Effector memory CD8-positive, alpha-beta T cell (primary cell): ENCODE measurements at regions not wholly inside any gene's neighbourhood (a gene's known extent, or its start where the extent isn't known, plus 50 kb on each side); places are given as distances from the start of the nearest gene placed in this dataset.
"Not testable (repeated sequence)": the region's sequence is repeated elsewhere in the genome, so short reads cannot be mapped to it uniquely, and the experiment has no call there.

Experiments
- ATAC-seq: fragments of 150-1000 bp; cut with Tn5 transposase; replicated peaks from 2 replicates; pipeline ENCODE4 v1.10.0; 2021; ENCODE audit warnings: mild to moderate bottlenecking, moderate library complexity
- DNase-seq, 3 experiments: peaks; one replicate each; pipeline ENCODE4 v3.0.0; 2021
- H3K27ac Mint-ChIP-seq, 2 donors: one replicate each; pipeline ENCODE4 v1.8.0; 2022; ENCODE audit warnings: mild to moderate bottlenecking in 2 of 2, mixed read lengths in 2 of 2, moderate library complexity in 2 of 2
- H3K27me3 Mint-ChIP-seq, 2 donors: one replicate each; pipeline ENCODE4 v1.8.0; 2022; ENCODE audit warnings: mixed read lengths in 2 of 2
- H3K36me3 Mint-ChIP-seq: one replicate; pipeline ENCODE4 v1.8.0; 2022; ENCODE audit warnings: mild to moderate bottlenecking, moderate library complexity, mixed read lengths; ENCODE audit not compliant: insufficient read depth
- H3K4me1 Mint-ChIP-seq, 2 donors: one replicate each; pipeline ENCODE4 v1.8.0; 2022; ENCODE audit warnings: low read depth in 2 of 2, mixed read lengths in 2 of 2
- H3K4me3 Mint-ChIP-seq, 2 donors: one replicate each; pipeline ENCODE4 v1.8.0; 2022; ENCODE audit warnings: mild to moderate bottlenecking in 2 of 2, mixed read lengths in 2 of 2, moderate library complexity in 2 of 2
- H3K9me3 Mint-ChIP-seq, 2 donors: one replicate each; pipeline ENCODE4 v1.8.0; 2022; ENCODE audit warnings: mixed read lengths in 2 of 2

DNA sequence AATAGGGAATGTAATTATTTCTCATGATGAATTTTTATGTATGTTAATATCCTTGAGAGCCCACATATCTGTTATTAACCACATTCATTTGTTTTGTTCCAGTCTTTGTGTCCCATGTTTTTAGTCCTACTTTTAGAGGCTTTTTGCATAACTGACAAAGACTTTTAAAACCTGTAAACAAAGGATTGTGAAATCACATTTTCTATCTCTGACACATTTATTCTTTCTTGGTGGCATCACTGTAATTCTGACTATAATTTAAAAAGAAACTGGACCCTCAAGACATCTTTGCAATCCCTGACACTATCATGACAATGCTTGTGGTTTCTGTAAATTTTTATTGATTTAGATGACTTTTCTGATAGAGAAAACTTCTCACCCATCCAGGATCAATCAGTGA is 313.1 kb downstream of the SIPA1L2 start:
- no peak for ATAC-seq
- Mint-ChIP-seq H3K4me3 (no peak overlapping the region), H3K36me3 (no peaks in the 10 kb centered on the region), H3K9me3 (peaks cover 0 to 9% of the 10 kb centered on the region in 2 donors), H3K27ac (no peak overlapping the region), H3K4me1 (no peaks in the 10 kb centered on the region), H3K27me3 (peaks cover 0 to 5% of the 10 kb centered on the region in 2 donors)
- DNase-seq: no peak

DNA sequence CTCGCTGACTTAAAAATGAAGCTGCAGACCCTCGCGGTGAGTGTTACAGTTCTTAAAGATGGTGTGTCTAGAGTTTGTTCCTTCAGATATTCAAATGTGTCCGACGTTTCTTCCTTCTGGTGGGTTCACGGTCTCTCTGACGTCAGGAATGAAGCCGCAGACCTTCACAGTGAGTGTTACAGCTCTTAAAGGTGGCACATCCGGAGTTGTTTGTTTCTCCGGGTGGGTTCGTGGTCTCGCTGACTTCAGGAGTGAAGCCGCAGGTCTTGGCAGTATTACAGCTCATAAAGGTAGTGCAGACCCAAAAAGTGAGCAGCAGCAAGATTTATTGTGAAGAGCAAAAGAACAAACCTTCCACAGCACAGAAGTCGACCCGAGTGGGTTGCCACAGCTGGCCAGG is 316.1 kb downstream of the SIPA1L2 start:
- H3K36me3 Mint-ChIP-seq, H3K9me3 Mint-ChIP-seq, DNase-seq, H3K27me3 Mint-ChIP-seq, ATAC-seq, H3K4me1 Mint-ChIP-seq, H3K27ac Mint-ChIP-seq, H3K4me3 Mint-ChIP-seq: not testable (repeated sequence)

DNA sequence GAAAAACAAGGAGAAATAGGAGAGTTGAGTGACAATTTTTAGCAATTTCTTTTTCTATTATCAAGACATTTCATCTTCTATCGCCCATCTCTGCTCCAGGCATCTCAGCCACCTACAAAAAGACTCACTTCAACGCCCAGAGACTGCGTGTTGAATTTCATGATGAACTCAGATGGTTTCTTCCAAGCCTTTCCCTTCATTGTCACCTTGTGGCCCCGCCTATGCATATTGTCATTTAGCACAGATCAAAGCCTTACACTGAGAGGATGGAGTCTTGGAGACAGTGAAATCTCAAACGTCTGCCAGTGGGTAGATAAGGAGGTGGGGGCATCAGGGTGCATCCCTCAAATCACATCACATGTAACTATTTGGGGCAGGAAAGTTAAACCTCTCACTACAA is 319.4 kb downstream of the SIPA1L2 start:
- no peak for DNase-seq
- H3K9me3 Mint-ChIP-seq: peaks cover 0 to 9% of the 10 kb centered on the region in 2 donors
- no peak overlapping the region for H3K27ac Mint-ChIP-seq
- no peaks in the 10 kb centered on the region for H3K4me1 Mint-ChIP-seq
- H3K4me3 Mint-ChIP-seq: no peak overlapping the region
- H3K36me3 Mint-ChIP-seq: no peaks in the 10 kb centered on the region
- H3K27me3 Mint-ChIP-seq: peaks cover 13 to 30% of the 10 kb centered on the region in 2 donors
- ATAC-seq: no peak

DNA sequence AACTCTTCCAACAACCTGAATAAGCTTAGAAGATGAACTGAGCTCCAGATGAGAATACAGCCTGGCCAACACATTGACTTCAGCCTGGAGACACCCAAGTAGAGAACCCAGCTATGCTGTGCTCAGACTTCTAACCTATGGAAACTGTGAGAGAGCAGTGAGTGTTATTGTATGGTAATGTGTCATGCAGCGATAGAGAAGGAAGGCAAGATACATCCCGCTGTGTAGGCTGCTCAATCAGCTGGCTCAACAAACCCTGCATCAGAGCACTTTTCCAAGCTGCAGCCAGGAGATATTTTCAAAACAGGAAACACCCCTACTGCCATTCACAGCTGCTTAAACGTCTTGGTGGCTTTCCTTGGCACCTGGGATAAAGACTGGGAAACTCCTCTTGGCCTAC is 321.3 kb downstream of the SIPA1L2 start:
- Mint-ChIP-seq H3K27me3 (peaks cover 24 to 43% of the 10 kb centered on the region in 2 donors), H3K36me3 (no peaks in the 10 kb centered on the region), H3K27ac (no peak overlapping the region), H3K4me3 (no peak overlapping the region), H3K9me3 (peaks cover 0 to 9% of the 10 kb centered on the region in 2 donors), H3K4me1 (no peaks in the 10 kb centered on the region)
- ATAC-seq (no peak), DNase-seq (no peak)

DNA sequence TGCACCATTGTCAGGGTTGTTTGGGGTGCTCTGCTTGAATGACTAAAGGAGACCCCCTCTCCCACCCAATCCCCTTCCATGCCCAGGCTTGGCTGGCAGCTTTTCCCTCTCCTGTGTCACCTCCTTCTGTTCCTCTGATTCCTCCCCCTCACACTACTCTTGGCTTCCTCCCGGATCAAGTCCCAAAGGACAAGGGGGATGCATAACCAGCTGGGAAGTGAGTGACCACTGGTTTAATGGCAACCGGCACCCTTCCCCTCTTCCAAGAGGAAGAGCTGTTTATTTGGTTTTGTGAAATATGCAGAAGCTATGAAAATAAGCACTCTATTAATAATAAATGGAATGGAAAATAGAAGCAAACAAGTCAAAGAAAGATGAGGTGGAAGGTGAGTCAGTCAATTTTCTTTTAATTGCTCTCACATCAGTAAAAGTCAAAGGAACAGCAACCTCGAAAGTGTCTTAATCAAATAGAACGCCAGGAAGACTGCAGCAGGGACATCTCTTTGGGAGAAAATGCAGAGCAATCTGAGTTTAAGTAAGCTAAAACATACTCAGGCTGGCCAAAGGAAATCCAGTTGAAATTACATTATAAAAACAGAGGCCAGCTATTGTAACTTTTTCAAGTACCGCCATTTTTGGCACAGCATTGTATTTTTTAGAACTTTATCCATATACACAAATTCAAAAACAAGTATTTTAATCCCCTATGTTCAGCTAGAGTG is 322.5 kb downstream of the SIPA1L2 start:
- no peak for ATAC-seq
- no peaks in the 10 kb centered on the region for H3K9me3 Mint-ChIP-seq
- no peaks in the 10 kb centered on the region for H3K36me3 Mint-ChIP-seq
- H3K4me3 Mint-ChIP-seq: no peak overlapping the region
- peaks cover 24 to 46% of the 10 kb centered on the region in 2 donors for H3K27me3 Mint-ChIP-seq
- no peak overlapping the region for H3K27ac Mint-ChIP-seq
- H3K4me1 Mint-ChIP-seq: no peaks in the 10 kb centered on the region
- no peak for DNase-seq

DNA sequence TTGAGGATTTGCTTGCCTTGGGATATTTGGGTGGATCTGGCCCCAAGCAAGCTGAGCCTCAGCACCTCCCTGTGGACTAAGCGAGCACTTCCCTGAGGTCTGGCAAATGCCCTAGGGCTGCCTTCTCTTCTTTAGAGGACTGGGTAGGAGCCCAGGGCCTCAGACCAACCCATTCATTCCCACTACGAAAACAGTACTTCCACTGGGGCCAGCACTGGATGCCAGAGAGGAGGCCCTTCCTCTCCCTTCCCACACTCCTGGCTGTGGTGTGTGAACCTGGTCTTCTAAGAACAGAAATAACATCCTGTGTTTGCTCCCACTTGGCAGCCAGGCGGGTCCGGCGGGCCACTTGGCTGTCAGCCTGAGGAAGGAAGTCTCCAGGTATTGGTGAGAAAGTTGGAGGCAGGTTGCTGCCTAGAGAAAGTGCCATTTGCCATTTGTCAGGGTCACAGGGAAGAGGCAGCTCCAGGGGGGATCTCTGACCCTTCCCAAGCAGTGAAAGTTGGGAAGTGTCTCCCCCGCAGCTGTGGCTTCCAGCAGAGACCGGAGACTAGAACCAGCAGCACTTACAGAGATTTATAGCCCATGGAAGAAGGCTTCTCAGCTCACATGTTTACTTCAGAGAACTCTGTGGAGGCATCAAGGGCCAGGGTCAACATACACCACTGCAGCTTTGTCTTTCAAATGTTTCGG is 323.5 kb downstream of the SIPA1L2 start:
- DNase-seq: no peak
- H3K4me3 Mint-ChIP-seq: no peak overlapping the region
- H3K4me1 Mint-ChIP-seq: no peaks in the 10 kb centered on the region
- H3K36me3 Mint-ChIP-seq: no peaks in the 10 kb centered on the region
- no peak overlapping the region for H3K27ac Mint-ChIP-seq
- peaks cover 24 to 55% of the 10 kb centered on the region in 2 donors for H3K27me3 Mint-ChIP-seq
- no peaks in the 10 kb centered on the region for H3K9me3 Mint-ChIP-seq
- ATAC-seq: no peak

DNA sequence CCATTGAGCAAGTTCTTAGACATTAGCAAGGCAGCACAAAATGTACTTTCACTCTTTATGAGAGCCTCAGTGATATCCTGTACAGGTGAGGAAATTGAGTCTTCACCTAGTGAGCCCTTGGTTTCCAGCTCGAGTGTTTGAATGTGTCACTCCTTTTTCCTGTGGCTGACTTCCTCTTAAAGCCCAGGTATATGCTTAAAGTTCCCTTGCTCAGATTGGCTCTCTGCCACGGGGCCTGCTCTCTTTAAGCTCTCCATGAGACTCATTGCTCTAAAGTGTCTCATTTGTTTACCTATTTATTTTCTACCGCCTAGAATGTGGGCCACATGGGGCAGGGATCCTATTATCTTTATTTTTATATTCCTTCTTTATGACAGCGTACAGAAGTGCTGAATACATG is 324.9 kb downstream of the SIPA1L2 start:
- no peak for ATAC-seq
- H3K27ac Mint-ChIP-seq: no peak overlapping the region

DNA sequence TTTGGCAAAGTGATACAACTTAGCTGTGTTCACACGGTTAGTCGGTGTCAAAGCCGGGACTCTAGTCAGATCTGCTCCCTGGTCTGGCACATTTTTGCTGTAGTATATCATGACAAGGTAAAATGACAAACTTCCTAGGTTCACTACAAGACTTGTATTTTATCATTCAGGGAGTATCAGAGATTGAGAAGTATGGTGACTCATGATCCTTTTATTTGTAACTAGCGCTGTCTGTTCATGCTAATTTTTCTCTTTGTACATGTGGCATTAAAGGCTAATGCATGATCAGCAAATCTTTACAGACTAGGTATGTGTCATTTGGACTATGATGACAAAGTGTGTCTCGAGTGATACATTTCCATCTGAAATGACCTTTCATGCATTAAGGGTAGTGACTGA is 326.7 kb downstream of the SIPA1L2 start:
- ATAC-seq (no peak), DNase-seq (no peak)
- Mint-ChIP-seq H3K27me3 (peaks cover 19 to 42% of the 10 kb centered on the region in 2 donors), H3K4me3 (no peak overlapping the region), H3K36me3 (no peaks in the 10 kb centered on the region), H3K9me3 (no peaks in the 10 kb centered on the region), H3K27ac (no peak overlapping the region), H3K4me1 (no peaks in the 10 kb centered on the region)

More for the DNA sequence above, 324.9 kb downstream of the SIPA1L2 start:
- H3K9me3 Mint-ChIP-seq: no peaks in the 10 kb centered on the region
- peaks cover 31 to 55% of the 10 kb centered on the region in 2 donors for H3K27me3 Mint-ChIP-seq
- no peaks in the 10 kb centered on the region for H3K4me1 Mint-ChIP-seq
- H3K4me3 Mint-ChIP-seq: no peak overlapping the region
- no peaks in the 10 kb centered on the region for H3K36me3 Mint-ChIP-seq
- no peak for DNase-seq

DNA sequence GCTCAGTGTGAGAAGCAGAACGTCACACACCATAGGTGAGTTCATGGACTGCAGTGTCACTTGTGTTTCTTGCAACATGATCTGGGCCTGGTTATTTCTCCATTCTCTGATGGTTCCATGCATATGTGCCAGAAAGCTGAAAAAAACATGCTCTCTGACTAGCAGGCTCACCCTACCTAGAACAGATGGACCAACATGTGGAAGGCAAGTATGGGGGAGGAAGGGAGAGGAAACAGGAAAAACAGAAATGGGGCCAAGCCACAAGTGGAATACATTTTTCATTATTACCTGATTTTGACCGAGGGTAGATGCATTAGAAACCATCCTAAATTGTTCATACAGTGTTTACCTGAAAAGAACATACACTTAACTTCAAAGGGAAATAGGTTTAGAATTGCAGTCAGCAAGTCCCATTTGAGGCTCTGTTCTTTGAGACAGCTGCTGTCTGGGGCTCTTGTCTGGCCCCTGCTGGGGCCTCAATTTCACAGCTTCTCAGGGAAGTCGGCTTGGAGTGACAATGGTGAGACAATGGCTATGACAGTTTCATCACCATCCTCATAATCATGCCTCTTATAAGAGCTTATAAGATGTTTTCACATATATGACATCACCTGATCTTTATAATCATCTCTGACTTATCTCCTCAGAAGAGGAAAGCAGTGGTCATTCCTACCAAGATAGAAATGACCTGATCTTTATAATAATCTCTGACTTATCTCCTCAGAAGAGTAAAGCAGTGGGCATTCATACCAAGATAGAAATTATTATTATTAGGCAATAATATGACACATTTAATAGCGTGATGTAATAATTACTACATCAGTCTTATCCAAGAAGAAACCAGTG is 327.3 kb downstream of the SIPA1L2 start:
- Mint-ChIP-seq H3K27ac (no peak overlapping the region), H3K4me3 (no peak overlapping the region), H3K36me3 (no peaks in the 10 kb centered on the region), H3K9me3 (no peaks in the 10 kb centered on the region), H3K4me1 (no peaks in the 10 kb centered on the region), H3K27me3 (peaks cover 19 to 41% of the 10 kb centered on the region in 2 donors)
- no peak for ATAC-seq
- DNase-seq: no peak

DNA sequence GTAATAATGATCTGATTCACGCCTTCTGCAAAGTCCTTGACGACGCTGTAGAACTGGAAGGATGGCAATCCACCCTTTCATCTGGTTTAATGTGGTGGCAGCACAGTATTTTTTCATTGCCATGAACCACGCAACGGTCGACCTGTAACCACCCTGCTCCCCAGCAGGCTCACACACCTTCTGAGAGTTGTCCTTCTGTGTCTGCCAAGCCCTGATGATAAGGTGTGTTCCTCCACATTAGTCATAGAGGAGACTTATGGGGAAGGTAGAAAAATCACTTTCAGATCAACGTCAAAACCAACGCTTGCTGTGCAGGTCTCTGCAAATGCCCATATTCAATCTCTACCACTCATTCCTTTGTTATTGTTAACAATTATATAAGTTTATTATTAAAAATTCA is 328.7 kb downstream of the SIPA1L2 start:
- Mint-ChIP-seq H3K27me3 (peaks cover 25 to 47% of the 10 kb centered on the region in 2 donors), H3K9me3 (no peaks in the 10 kb centered on the region), H3K27ac (no peak overlapping the region), H3K36me3 (no peaks in the 10 kb centered on the region), H3K4me3 (no peak overlapping the region), H3K4me1 (no peaks in the 10 kb centered on the region)
- DNase-seq (no peak), ATAC-seq (no peak)

DNA sequence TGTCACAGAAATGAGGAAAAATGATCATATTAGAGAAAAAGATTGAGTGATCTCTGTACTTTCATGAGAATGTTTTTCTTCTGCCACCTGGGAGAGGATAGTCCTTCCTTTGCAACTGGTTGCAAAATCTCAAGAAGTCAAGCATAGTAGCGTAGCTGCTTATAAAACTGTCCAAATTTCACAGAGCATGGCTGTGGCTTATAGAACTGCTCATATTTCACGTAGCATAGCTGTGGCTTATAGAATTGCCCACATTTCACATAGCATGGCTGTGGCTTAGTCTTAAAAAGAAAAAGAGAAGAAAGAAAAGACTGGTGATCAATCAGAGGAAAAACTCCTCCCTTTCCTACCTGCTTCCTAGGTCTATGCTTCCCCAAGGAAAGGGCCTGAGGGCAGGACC is 329.5 kb downstream of the SIPA1L2 start:
- H3K9me3 Mint-ChIP-seq: no peaks in the 10 kb centered on the region
- H3K36me3 Mint-ChIP-seq: no peaks in the 10 kb centered on the region
- H3K4me3 Mint-ChIP-seq: no peak overlapping the region
- H3K27ac Mint-ChIP-seq: no peak overlapping the region
- H3K4me1 Mint-ChIP-seq: no peaks in the 10 kb centered on the region
- peaks cover 25 to 41% of the 10 kb centered on the region in 2 donors for H3K27me3 Mint-ChIP-seq
- ATAC-seq: no peak
- no peak for DNase-seq

DNA sequence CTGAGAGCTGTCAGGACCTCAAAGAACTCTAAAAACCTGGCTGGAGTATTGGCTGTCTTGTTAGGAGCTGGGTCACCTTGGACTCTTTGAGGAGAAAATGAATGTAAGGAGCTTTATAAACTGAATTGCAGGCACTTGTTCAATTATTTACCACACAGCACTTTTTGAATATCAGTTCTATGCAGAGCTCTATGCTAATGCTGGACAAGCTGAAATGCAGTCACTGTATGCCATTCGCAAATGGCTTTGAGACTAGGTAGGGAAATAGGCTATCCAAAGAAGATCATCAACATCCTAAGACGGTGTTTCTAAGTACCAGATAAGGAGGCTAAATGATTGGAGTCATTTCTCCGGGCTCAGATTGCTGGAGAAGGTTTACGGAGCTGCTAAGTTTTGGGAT is 333.5 kb downstream of the SIPA1L2 start:
- Mint-ChIP-seq H3K9me3 (no peaks in the 10 kb centered on the region), H3K4me3 (no peak overlapping the region), H3K27me3 (peaks cover 13 to 16% of the 10 kb centered on the region in 2 donors), H3K27ac (no peak overlapping the region), H3K36me3 (no peaks in the 10 kb centered on the region), H3K4me1 (no peaks in the 10 kb centered on the region)
- ATAC-seq (no peak), DNase-seq (no peak)

DNA sequence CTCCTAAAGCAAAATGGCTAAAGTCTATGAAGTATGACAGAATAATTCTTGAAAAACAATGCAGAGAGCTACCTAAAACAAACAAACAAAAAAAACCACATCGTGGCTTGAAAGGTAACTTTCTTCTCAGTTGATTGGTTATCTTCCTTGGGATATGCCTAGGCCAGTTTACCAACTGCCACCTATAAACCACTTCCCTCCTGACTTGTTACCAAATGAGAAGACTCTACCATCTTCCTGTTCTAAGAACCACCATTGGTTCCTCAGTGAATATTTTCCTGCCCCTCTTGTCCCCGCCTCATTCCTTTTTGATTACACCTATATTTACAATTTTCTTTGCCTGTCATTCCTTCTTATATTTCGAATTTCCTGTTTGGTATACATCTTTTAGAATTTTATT is 336.6 kb downstream of the SIPA1L2 start:
- no peak overlapping the region for H3K27ac Mint-ChIP-seq
- no peaks in the 10 kb centered on the region for H3K4me1 Mint-ChIP-seq
- peaks cover 16 to 17% of the 10 kb centered on the region in 2 donors for H3K27me3 Mint-ChIP-seq
- no peak for ATAC-seq
- no peak overlapping the region for H3K4me3 Mint-ChIP-seq
- no peak for DNase-seq
- H3K36me3 Mint-ChIP-seq: no peaks in the 10 kb centered on the region
- no peaks in the 10 kb centered on the region for H3K9me3 Mint-ChIP-seq
